ENCODE measurements at regions not wholly inside any gene's neighbourhood (a gene's known extent, or its start where the extent isn't known, plus 50 kb on each side); places are given as distances from the start of the nearest gene placed in this dataset.

GRCh38 chr5:57761513-57761912 is 278.9 kb upstream of the ACTBL2 start:
- no peak for DNase-seq (ENCODE audit: low read depth in 2 of 2)

DNA sequence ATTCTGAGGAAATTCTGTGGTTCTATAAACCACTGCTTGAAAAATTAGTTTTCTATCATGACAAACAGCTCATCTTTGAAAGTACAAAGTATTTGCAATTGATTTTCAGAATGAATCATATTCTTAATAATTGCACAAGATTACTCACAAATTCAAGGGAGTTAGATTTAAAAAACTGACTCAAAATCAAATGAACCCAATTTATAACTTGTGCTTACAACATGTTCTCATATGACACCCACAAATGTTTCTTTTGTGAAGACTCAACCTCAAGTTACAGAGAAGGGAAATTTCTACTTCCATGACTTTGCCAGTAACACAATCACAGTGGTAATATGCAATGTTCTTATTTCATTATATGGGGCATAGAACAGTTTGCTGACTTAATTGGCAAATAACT is 272.0 kb upstream of the ACTBL2 start:
- no peak for DNase-seq (ENCODE audit: low read depth in 2 of 2)

DNA sequence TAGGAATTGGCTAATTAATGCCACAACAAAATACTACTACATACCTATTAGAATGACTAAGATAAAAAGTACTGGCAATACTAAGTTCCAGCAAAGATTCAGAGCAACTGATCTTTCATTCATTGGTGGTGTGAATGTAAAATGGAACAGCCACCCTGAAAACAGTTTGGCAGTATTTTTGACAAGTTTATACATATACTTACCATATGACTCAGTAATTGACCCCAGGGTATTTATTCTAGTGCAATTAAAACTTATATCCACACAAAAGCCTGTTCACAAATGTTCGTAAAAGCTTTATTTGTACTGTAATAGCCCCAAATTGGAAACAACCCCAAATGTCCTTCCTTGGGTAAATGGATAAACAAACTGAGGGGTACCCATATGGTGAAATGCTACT is 270.8 kb upstream of the ACTBL2 start:
- DNase-seq (ENCODE audit: low read depth in 2 of 2): no peak

GRCh38 chr5:57751710-57752109 is 269.1 kb upstream of the ACTBL2 start:
- no peak for DNase-seq (ENCODE audit: low read depth in 2 of 2)

DNA sequence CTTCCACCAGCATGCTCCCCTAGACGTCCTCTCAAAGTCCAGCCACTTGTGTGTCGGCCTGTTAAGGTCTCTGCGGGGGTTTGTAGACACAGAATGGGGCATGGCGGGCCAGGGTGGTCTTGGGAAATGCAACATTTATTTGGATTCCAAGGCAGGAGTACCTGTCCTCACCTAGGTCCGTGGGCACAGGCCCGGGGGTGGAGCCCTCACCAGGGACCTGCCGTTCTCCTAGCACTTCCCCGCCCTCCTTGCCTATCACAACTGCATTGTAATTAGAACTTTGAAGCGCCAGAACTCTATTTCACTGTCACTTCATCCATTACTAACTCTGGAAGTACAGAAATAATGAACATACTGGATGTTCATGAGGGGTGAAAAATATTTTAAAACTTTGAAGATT is 268.3 kb upstream of the ACTBL2 start:
- no peak for DNase-seq (ENCODE audit: low read depth in 2 of 2)

GRCh38 chr5:57750282-57750681 is 267.7 kb upstream of the ACTBL2 start:
- no peak for DNase-seq (ENCODE audit: low read depth in 2 of 2)

DNA sequence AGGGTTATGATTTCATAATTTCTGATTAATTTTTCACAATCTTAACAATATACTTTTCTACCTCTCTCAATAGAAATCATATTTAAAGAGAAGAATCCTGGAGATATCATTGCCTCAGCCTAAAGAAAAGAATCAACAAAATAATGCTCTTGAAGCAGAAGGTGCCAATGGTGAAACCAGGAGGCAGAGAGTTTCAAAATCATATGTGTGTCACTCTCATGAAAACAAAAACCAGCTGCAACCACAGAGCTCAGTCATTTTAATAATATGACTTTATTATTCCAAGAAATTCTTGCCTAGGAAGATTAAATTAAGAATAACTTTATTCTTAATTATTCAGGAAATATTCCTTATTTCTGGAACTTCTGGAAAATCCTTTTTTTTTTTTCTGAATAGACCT is 266.8 kb upstream of the ACTBL2 start:
- no peak for DNase-seq (ENCODE audit: low read depth in 2 of 2)

GRCh38 chr5:57745700-57746651 is 263.4 kb upstream of the ACTBL2 start:
- DNase-seq (ENCODE audit: low read depth in 2 of 2): no peak

DNA sequence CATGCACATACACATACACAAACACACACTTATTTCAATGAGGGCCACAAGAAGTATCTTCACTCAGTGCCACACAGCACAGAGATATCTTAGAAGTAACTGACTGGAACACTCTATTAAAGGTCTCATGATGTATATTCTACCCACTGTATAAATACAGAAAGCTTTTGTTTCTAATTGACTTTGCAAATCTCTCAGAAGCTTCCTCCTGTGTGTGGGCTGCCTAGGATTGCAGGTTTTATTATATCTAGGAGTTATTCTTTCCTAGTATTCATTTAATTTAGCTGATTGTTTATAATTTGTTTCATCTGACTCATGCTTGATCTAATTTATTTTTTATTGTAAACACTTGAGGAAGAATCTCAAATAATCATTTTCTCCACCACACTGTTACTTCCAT is 262.4 kb upstream of the ACTBL2 start:
- no peak for DNase-seq (ENCODE audit: low read depth in 2 of 2)

DNA sequence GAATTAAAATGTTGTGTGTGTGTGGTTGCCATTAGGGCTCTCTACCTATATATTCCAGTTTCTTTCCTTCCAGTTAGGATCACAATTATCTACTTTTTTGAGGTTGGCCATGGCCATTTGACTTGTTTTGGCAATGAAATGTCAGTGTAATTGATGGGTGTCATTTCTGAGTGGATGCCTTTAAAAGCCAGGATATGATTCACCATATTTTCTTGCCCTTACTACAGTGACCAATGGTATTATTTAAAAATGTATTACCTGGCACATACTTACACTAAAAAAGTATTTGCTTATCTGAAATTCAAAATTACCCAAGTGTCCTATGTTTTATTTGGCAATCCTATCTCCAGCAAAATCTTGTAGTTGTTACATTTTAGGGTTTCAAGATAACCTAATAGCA is 258.7 kb upstream of the ACTBL2 start:
- DNase-seq (ENCODE audit: low read depth in 2 of 2): peak; percentile 1 to 70

- DNase-seq (ENCODE audit: low read depth in 2 of 2): no peak
These were observed 256.2 kb upstream of the ACTBL2 start for GRCh38 chr5:57738787-57739186.

- no peak for DNase-seq (ENCODE audit: low read depth in 2 of 2)
These were observed 255.7 kb upstream of the ACTBL2 start for GRCh38 chr5:57738301-57738700.

DNA sequence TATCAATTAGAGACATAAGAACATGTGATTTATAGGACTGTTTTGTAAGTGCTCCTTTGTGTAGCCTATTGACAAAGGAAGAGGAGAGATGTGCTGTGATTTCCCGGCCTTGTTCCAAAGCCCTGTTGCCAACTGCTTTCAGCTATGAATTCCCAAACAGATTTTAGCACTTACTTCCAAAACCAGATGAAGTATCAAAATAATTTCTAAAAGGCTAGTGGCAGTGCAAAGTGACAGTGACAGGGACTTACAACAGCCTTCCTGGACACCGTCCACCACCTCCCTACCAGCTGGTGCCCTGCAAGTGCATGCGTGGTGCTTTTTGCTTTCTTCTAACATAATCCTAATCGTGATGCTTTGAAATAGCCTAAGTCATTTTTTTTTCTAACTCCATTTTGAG is 254.1 kb upstream of the ACTBL2 start:
- DNase-seq (ENCODE audit: low read depth in 2 of 2): peak in 1 of 2 donors; percentile 11

DNA sequence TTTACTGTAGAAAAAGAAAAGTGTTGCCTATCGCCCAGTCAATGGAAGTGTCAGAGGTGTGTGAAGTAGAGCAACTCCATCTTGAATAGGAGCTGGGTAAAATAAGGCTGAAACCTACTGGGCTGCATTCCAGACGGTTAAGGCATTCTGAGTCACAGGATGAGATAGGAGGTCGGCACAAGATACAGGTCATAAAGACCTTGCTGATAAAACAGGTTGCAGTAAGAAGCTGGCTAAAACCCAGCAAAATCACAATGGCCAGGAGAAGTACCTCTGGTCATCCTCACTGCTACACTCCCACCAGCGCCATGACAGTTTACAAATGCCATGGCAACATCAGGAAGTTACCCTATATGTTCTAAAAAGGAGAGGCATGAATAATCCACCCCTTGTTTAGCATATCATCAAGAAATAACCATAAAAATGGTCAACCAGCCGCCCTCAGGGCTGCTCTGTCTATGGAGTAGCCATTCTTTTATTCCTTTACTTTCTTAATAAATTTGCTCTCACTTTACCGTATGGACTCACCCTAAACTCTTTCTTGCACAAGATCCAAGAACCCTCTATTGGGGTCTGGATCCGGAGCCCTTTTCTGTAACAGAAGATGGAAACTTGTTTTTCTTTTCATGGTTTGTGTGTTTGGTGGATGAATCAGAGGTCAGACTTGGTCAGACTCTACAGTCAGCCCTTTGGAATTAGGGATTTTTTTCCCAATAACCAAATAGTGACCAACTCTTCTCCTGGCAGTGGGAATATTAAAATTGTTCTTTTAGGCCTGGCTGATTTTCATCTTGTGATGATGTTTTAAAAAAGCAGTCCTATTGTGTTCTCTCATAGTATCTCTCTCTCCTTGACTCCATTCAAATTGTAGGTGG is 252.9 kb upstream of the ACTBL2 start:
- DNase-seq (ENCODE audit: low read depth in 2 of 2): peak in 1 of 2 donors; percentile 83

DNA sequence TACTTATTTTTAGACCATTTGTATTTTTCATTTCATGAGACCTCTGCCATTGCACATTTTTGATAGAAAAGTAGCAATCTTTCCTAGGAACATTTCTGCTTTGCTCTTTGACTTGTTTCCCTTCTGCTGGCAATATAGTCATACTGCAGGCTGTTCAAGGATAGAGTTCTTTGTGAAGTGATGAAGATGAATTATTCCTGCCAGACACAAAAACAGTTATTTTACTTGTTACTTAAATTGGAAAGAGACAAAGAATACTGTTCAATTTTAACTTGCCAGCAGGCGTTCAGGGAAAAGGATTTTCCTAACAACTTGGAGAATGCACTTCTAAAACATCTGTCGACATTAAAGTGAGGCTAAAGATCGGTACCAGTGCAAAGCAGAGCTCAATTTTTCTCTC is 251.7 kb upstream of the ACTBL2 start:
- no peak for DNase-seq (ENCODE audit: low read depth in 2 of 2)

DNA sequence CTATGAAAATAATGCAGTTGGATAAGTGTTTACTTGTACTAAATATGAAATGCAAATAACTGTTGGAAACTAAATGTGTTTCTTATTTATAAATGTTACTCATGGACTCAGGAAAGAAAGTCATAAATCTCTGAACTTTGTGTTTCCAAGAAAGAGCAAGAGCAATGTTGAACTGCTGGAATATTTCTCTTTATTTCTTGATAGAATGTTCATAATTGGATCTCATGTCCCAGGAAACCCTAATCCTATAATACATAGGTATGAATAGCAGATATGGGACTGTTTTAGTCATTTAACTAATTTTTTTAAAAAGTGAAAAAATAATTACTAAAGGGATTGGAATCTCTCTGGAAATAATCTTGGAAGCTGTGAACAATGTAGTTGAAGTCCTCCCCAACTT is 245.0 kb upstream of the ACTBL2 start:
- DNase-seq (ENCODE audit: low read depth in 2 of 2): no peak

- DNase-seq (ENCODE audit: low read depth in 2 of 2): no peak
These were observed 243.3 kb upstream of the ACTBL2 start for GRCh38 chr5:57725658-57726504.

DNA sequence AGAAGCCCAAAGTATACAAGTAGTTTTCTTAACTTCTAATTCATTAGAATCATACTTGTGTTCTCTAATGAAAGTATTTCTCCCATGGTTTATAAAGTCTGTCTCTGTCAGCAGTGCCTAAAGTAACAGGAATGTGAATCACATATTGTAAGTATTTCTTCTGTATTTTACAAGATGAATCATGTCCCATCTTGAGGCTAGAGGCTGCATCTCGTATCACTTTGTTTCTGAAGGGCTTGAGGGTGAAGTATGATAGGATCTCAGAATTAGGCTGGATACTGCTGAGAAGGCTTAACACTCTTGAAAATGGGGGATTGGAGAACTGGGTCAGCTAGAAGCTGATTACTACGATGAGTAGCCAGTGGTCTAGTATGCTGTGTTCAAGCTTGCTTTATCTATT is 242.2 kb upstream of the ACTBL2 start:
- DNase-seq (ENCODE audit: low read depth in 2 of 2): no peak

- no peak for DNase-seq (ENCODE audit: low read depth in 2 of 2)
These were observed 238.6 kb upstream of the ACTBL2 start for GRCh38 chr5:57721226-57721625.

- no peak for DNase-seq (ENCODE audit: low read depth in 2 of 2)
These were observed 238.0 kb upstream of the ACTBL2 start for GRCh38 chr5:57720656-57721055.

DNA sequence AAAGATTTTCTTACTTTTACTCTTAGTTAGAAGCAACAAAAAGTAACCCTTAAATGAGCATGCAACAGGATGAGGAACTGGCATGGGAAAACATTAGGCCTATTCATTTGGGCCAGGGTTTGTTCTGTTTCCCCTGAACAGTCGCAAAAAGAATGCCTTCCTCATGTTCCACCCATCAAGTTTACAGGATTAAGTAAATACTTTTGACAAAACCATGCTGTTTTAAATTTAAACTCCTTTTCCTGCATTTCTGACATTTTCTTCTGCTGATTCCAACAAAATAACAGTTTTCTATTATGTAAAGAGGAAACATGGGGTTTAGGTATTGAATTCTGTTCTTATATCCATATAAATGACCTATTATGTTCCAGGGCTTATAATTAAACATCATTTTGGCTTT is 236.6 kb upstream of the ACTBL2 start:
- DNase-seq (ENCODE audit: low read depth in 2 of 2): no peak

- DNase-seq (ENCODE audit: low read depth in 2 of 2): no peak
These were observed 235.5 kb upstream of the ACTBL2 start for GRCh38 chr5:57718155-57718554.
